Gastroesophageal sphincter (tissue), 4 donors: ENCODE measurements at regions not wholly inside any gene's neighbourhood (a gene's known extent, or its start where the extent isn't known, plus 50 kb on each side); places are given as distances from the start of the nearest gene placed in this dataset.

Experiments used
- ATAC-seq: fragments of 150-250 bp; one replicate; pipeline ENCODE4 v1.9.1; 2016; ENCODE audit warnings: mild to moderate bottlenecking, moderate library complexity
- H3K27ac ChIP-seq, 4 donors: fragments of 200-600 bp; sonication (generic) in 3 of 4; 1 replicate in 3 of 4; 2 replicates in 1 of 4; pipeline ENCODE4 v1.5.1; 2016 to 2019
- H3K27me3 ChIP-seq: fragments of 200-600 bp; sonication (generic); one replicate; pipeline ENCODE4 v1.5.1; 2019
- H3K36me3 ChIP-seq, 2 donors: fragments of 200-600 bp; sonication (generic); one replicate each; pipeline ENCODE4 v1.5.1; 2019; ENCODE audit warnings: control low read depth in 1 of 2
- H3K4me1 ChIP-seq, 3 donors: fragments of 200-600 bp; sonication (generic); 1 replicate in 2 of 3; 2 replicates in 1 of 3; pipeline ENCODE4 v1.5.1; 2016 to 2019; ENCODE audit warnings: control low read depth in 2 of 3
- H3K4me3 ChIP-seq, 2 donors: fragments of 200-600 bp; sonication (generic); one replicate each; pipeline ENCODE4 v1.5.1; 2019; ENCODE audit warnings: mild to moderate bottlenecking in 1 of 2, moderate library complexity in 1 of 2
- H3K9me3 ChIP-seq, 3 donors: fragments of 200-600 bp; sonication (generic); one replicate each; pipeline ENCODE4 v1.5.1; 2017 to 2019; ENCODE audit warnings: control low read depth in 2 of 3
- CTCF ChIP-seq, 4 experiments: fragments of 200-600 bp in 2 of 4; fragments of 450-650 bp in 2 of 4; sonication (generic) in 1 of 4; IDR thresholded peaks; one replicate each; pipeline ENCODE4 v1.5.1; 2017 to 2019; ENCODE audit warnings: antibody characterized with exemption in 4 of 4, mild to moderate bottlenecking in 2 of 4, moderate library complexity in 2 of 4
- EP300 ChIP-seq: sonication (generic); formaldehyde crosslinking; IDR thresholded peaks from one replicate; pipeline ENCODE4 v1.6.1; 2017; ENCODE audit warnings: antibody characterized with exemption, mild to moderate bottlenecking
- POLR2A ChIP-seq, 2 donors: fragments of 450-650 bp; IDR thresholded peaks; one replicate each; pipeline ENCODE4 v1.6.1; 2017; ENCODE audit warnings: antibody characterized with exemption in 2 of 2, mild to moderate bottlenecking in 2 of 2, moderate library complexity in 1 of 2
- POLR2AphosphoS5 ChIP-seq: sonication (generic); formaldehyde crosslinking; IDR thresholded peaks from one replicate; pipeline ENCODE4 v1.6.1; 2017; ENCODE audit warnings: antibody characterized with exemption
- WGBS, 2 donors: methylation state at CpG; one replicate each; pipeline ENCODE4 v1.1.5; 2018; ENCODE audit warnings: low coverage in 1 of 2; 5-methylcytosine and 5-hydroxymethylcytosine counted together

GRCh38 chr10:128609460-128609859, 483.2 kb upstream of the MKI67 start:
- H3K4me1 ChIP-seq, result no peaks in the 10 kb centered on the region
- ATAC-seq, result no peak
- no peak overlapping the region for H3K27ac ChIP-seq
- no peaks in the 10 kb centered on the region for H3K9me3 ChIP-seq
- TF ChIP-seq POLR2AphosphoS5 (no peak), CTCF (IDR thresholded peaks at IDR 0.05) (no peak), EP300 (no peak), POLR2A (IDR thresholded peaks at IDR 0.05) (no peak)
- H3K27me3 ChIP-seq, result no peaks in the 10 kb centered on the region
- H3K36me3 ChIP-seq, result no peaks in the 10 kb centered on the region
- no peak overlapping the region for H3K4me3 ChIP-seq
- 90 to 100% methylated on average over 1 to 2 of the region's 4 CpGs for WGBS, 2 donors

GRCh38 chr10:128610113-128610512, 483.9 kb upstream of the MKI67 start:
- Histone ChIP-seq H3K27ac (no peak overlapping the region), H3K27me3 (no peaks in the 10 kb centered on the region), H3K36me3 (no peaks in the 10 kb centered on the region), H3K4me1 (no peaks in the 10 kb centered on the region), H3K9me3 (no peaks in the 10 kb centered on the region), H3K4me3 (no peak overlapping the region)
- TF ChIP-seq POLR2A (IDR thresholded peaks at IDR 0.05) (no peak), EP300 (no peak), POLR2AphosphoS5 (no peak), CTCF (IDR thresholded peaks at IDR 0.05) (no peak)
- ATAC-seq, result no peak
- WGBS, 2 donors, result 100% methylated on average over 1 of the region's 4 CpGs; no CpG with 5 or more reads in 1 of the 2 donors

- no peak for ATAC-seq
- WGBS, 2 donors, result no CpG with 5 or more reads among the region's 7 CpGs
- TF ChIP-seq POLR2AphosphoS5, result no peak
- no peak for TF ChIP-seq CTCF (IDR thresholded peaks at IDR 0.05)
- no peak for TF ChIP-seq POLR2A (IDR thresholded peaks at IDR 0.05)
- no peak for TF ChIP-seq EP300
These were observed 486.0 kb upstream of the MKI67 start for GRCh38 chr10:128612195-128612594.

GRCh38 chr10:128612631-128613030, 486.4 kb upstream of the MKI67 start:
- TF ChIP-seq POLR2AphosphoS5 (no peak), EP300 (no peak), POLR2A (IDR thresholded peaks at IDR 0.05) (no peak), CTCF (IDR thresholded peaks at IDR 0.05) (no peak)
- H3K4me3 ChIP-seq, result no peak overlapping the region
- WGBS, 2 donors, result 51 to 100% methylated on average over 2 of the region's 9 CpGs
- no peak overlapping the region for H3K27ac ChIP-seq
- no peak for ATAC-seq
- no peaks in the 10 kb centered on the region for H3K27me3 ChIP-seq
- H3K9me3 ChIP-seq, result no peaks in the 10 kb centered on the region
- no peaks in the 10 kb centered on the region for H3K4me1 ChIP-seq
- H3K36me3 ChIP-seq, result no peaks in the 10 kb centered on the region

More at GRCh38 chr10:128612195-128612594, 486.0 kb upstream of the MKI67 start:
- Histone ChIP-seq H3K9me3 (no peaks in the 10 kb centered on the region), H3K36me3 (no peaks in the 10 kb centered on the region), H3K4me1 (no peaks in the 10 kb centered on the region), H3K4me3 (no peak overlapping the region), H3K27me3 (no peaks in the 10 kb centered on the region), H3K27ac (no peak overlapping the region)

GRCh38 chr10:128614016-128614605, 487.9 kb upstream of the MKI67 start:
- no peak overlapping the region for H3K4me3 ChIP-seq
- TF ChIP-seq POLR2AphosphoS5 (no peak), EP300 (no peak), POLR2A (IDR thresholded peaks at IDR 0.05) (no peak), CTCF (IDR thresholded peaks at IDR 0.05) (no peak)
- no peaks in the 10 kb centered on the region for H3K9me3 ChIP-seq
- H3K4me1 ChIP-seq, result no peaks in the 10 kb centered on the region
- H3K27me3 ChIP-seq, result peaks cover 6% of the 10 kb centered on the region
- no peaks in the 10 kb centered on the region for H3K36me3 ChIP-seq
- WGBS, 2 donors, result 83 to 100% methylated on average over 9 to 11 of the region's 11 CpGs
- no peak overlapping the region for H3K27ac ChIP-seq
- no peak for ATAC-seq
